Panc1 (cell line): ENCODE measurements at regions not wholly inside any gene's neighbourhood (a gene's known extent, or its start where the extent isn't known, plus 50 kb on each side); places are given as distances from the start of the nearest gene placed in this dataset.

Experiments
- ATAC-seq: fragments of 200-7000 bp; cut with Tn5 transposase; 2 replicates; pipeline ENCODE4 v1.9.1; 2020; ENCODE audit warnings: mild to moderate bottlenecking, moderate library complexity
- BruUV-seq: library from RNA; stranded (reverse); fragments of 400-500 nt; replicated peaks from 2 replicates; lab custom pipeline; 2021; lab: Mats Ljungman, UMichigan
- CTCF ChIA-PET: fragments of 300-600 bp; sonication (Branson Sonifier 250); formaldehyde crosslinking; loops from one replicate; lab custom pipeline; 2022; ENCODE audit warnings: antibody characterized with exemption; lab: Charles Lee
- POLR2A ChIA-PET: fragments of 300-600 bp; sonication (Branson Sonifier 250); formaldehyde crosslinking; loops from one replicate; lab custom pipeline; 2022; ENCODE audit warnings: antibody characterized with exemption; lab: Charles Lee
- DNase-seq: peaks from one replicate; pipeline ENCODE4 v3.0.0-alpha.2; 2010; ENCODE audit warnings: low read depth, low spot score
- H3K27ac ChIP-seq: 2 replicates; pipeline ENCODE4 v1.5.1; 2011; ENCODE audit warnings: mild to moderate bottlenecking, low read length, inconsistent platforms
- H3K27me3 ChIP-seq: fragments of 200-500 bp; sonication (Bioruptor generic); 2 replicates; pipeline ENCODE4 v1.6.0; 2014; ENCODE audit warnings: low read length, inconsistent platforms; ENCODE audit not compliant: control insufficient read depth, insufficient read depth
- H3K36me3 ChIP-seq: fragments of 200-500 bp; sonication (Bioruptor generic); 2 replicates; pipeline ENCODE4 v1.5.1; 2014; ENCODE audit warnings: inconsistent platforms, mild to moderate bottlenecking, low read length, moderate library complexity; ENCODE audit not compliant: control insufficient read depth, insufficient read depth
- H3K4me1 ChIP-seq: 2 replicates; pipeline ENCODE4 v1.5.1; 2011; ENCODE audit warnings: inconsistent platforms, mild to moderate bottlenecking, low read length, moderate library complexity; ENCODE audit not compliant: control insufficient read depth, insufficient read depth
- H3K4me3 ChIP-seq, 2 experiments: 2 replicates each; pipeline ENCODE4 v1.5.1; 2011 to 2012; ENCODE audit warnings: low read depth in 2 of 2, low read length in 2 of 2, mild to moderate bottlenecking in 2 of 2, inconsistent platforms in 1 of 2, moderate library complexity in 1 of 2
- H3K9me3 ChIP-seq: fragments of 200-500 bp; sonication (Bioruptor generic); 2 replicates; pipeline ENCODE4 v1.5.1; 2014; ENCODE audit warnings: low read depth, mild to moderate bottlenecking, inconsistent platforms, low read length, moderate library complexity; ENCODE audit not compliant: control insufficient read depth, insufficient read depth
- POLR2AphosphoS5 ChIP-seq: IDR thresholded peaks from 2 replicates; pipeline ENCODE4 v1.6.1; 2012; ENCODE audit warnings: mild to moderate bottlenecking, low read depth, low read length, moderate library complexity
- SIN3A ChIP-seq: IDR thresholded peaks from 2 replicates; pipeline ENCODE4 v1.6.1; 2012; ENCODE audit warnings: low read depth, mild to moderate bottlenecking, low read length, moderate library complexity, borderline replicate concordance; ENCODE audit not compliant: insufficient read depth
- TCF7L2 ChIP-seq: IDR thresholded peaks from 2 replicates; pipeline ENCODE4 v1.6.1; 2011; ENCODE audit warnings: mild to moderate bottlenecking, low read depth, low read length, inconsistent platforms
- in situ Hi-C: cut with HindIII; loops from 2 replicates; pipeline ENCODE4 v1.10.0; 2016; ENCODE audit warnings: low sequenced_read_pairs, low pct_unique_long_range_greater_than_20kb
- intact Hi-C: fragments of 100-400 bp; cut with micrococcal nuclease; formaldehyde crosslinking; loops from one replicate; pipeline ENCODE4 v1.10.0; 2022; ENCODE audit not compliant: unreplicated experiment
- TF ChIP-seq, protein P1 (sequence below), 2 experiments: IDR thresholded peaks; 2 replicates each; pipeline ENCODE4 v1.6.1; 2011 to 2012; ENCODE audit warnings: low read depth in 2 of 2, control low read depth in 1 of 2, low read length in 1 of 2, mild to moderate bottlenecking in 1 of 2, moderate library complexity in 1 of 2; ENCODE audit not compliant: insufficient read depth in 1 of 2
- TF ChIP-seq, protein P2 (sequence below): fragments of 450-650 bp; IDR thresholded peaks from 2 replicates; pipeline ENCODE4 v1.5.1; 2017; ENCODE audit warnings: mild to moderate bottlenecking

DNA sequence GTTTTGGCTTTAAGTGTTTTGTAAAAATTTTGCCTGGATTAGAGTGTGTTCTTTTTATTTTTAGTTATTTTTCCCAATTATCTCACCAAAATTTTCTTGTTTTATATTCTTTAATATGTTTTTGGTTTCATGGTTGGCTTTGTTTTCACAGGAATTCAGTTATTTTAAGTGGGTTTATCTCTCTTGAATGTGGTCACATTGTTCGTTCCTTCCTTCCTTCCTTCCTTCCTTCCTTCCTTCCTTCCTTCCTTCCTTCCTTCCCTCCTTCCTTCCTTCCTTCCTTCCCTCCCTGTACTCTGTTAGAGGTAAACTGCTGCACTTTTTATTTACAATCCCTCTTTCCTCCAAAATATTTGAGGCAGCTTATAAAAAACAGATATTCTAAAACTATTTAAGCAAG, 672.9 kb upstream of the CITED2 start:
- in situ Hi-C loops (no loop called here), intact Hi-C loops (no loop called here)
- ChIA-PET POLR2A (no interaction called here), CTCF (no interaction called here)
- H3K36me3 ChIP-seq: no peaks in the 10 kb centered on the region
- DNase-seq: no peak
- 0 out of 2 replicates have a peak overlapping the region, but pooled peaks have one; percentile 2 for H3K27ac ChIP-seq
- no TSS peak for BruUV-seq
- ATAC-seq: no peak
- no peak overlapping the region for H3K4me3 ChIP-seq
- H3K4me1 ChIP-seq: no peaks in the 10 kb centered on the region; the same call in 1 of the 2 replicates
- TF ChIP-seq, protein P1, sequence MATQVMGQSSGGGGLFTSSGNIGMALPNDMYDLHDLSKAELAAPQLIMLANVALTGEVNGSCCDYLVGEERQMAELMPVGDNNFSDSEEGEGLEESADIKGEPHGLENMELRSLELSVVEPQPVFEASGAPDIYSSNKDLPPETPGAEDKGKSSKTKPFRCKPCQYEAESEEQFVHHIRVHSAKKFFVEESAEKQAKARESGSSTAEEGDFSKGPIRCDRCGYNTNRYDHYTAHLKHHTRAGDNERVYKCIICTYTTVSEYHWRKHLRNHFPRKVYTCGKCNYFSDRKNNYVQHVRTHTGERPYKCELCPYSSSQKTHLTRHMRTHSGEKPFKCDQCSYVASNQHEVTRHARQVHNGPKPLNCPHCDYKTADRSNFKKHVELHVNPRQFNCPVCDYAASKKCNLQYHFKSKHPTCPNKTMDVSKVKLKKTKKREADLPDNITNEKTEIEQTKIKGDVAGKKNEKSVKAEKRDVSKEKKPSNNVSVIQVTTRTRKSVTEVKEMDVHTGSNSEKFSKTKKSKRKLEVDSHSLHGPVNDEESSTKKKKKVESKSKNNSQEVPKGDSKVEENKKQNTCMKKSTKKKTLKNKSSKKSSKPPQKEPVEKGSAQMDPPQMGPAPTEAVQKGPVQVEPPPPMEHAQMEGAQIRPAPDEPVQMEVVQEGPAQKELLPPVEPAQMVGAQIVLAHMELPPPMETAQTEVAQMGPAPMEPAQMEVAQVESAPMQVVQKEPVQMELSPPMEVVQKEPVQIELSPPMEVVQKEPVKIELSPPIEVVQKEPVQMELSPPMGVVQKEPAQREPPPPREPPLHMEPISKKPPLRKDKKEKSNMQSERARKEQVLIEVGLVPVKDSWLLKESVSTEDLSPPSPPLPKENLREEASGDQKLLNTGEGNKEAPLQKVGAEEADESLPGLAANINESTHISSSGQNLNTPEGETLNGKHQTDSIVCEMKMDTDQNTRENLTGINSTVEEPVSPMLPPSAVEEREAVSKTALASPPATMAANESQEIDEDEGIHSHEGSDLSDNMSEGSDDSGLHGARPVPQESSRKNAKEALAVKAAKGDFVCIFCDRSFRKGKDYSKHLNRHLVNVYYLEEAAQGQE (IDR thresholded peaks at IDR 0.05; ENCODE audit: insufficient read depth in 1 of 2, low read depth in 2 of 2, low read length in 1 of 2): no peak
- no peak for TF ChIP-seq POLR2AphosphoS5
- no peak for TF ChIP-seq SIN3A
- TF ChIP-seq, protein P2, sequence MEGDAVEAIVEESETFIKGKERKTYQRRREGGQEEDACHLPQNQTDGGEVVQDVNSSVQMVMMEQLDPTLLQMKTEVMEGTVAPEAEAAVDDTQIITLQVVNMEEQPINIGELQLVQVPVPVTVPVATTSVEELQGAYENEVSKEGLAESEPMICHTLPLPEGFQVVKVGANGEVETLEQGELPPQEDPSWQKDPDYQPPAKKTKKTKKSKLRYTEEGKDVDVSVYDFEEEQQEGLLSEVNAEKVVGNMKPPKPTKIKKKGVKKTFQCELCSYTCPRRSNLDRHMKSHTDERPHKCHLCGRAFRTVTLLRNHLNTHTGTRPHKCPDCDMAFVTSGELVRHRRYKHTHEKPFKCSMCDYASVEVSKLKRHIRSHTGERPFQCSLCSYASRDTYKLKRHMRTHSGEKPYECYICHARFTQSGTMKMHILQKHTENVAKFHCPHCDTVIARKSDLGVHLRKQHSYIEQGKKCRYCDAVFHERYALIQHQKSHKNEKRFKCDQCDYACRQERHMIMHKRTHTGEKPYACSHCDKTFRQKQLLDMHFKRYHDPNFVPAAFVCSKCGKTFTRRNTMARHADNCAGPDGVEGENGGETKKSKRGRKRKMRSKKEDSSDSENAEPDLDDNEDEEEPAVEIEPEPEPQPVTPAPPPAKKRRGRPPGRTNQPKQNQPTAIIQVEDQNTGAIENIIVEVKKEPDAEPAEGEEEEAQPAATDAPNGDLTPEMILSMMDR: no peak
- TF ChIP-seq TCF7L2: no peak
- H3K27me3 ChIP-seq: no peaks in the 10 kb centered on the region
- H3K9me3 ChIP-seq: no peaks in the 10 kb centered on the region

DNA sequence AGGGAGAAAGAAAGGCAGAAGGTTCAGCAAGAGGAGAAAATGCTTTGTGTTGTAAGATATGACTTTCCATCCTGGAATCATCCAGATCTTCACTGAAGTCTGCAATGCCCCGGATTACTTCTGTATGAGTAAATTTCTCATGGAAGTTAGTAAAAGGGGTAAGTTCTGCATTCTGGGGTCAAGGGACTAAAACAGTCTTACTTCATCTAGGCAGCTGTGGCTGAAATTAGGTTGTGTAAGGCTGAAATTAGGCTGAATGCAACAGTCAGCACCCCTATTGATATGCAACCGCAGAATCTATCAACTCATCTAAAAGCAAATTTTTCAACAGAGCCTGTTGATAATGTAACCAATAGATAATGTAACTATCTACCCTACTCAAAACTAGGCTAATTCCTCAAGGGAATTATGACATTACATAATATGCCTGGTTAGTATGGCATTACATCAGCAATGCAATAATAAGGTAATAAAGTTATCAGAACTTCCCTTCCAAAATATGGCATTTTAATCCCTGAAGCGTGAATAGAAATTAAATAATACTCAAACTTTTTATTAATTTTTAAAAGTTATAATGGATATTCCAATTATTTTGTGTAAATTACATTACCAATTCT, 671.7 kb upstream of the CITED2 start:
- intact Hi-C loops (no loop called here), in situ Hi-C loops (no loop called here)
- Histone ChIP-seq H3K27me3 (no peaks in the 10 kb centered on the region), H3K4me1 (no peaks in the 10 kb centered on the region; the same call in 1 of the 2 replicates), H3K4me3 (no peak overlapping the region), H3K9me3 (no peaks in the 10 kb centered on the region), H3K27ac (0 out of 2 replicates have a peak overlapping the region, but pooled peaks have one; percentile 44), H3K36me3 (no peaks in the 10 kb centered on the region)
- DNase-seq (no peak), ATAC-seq (no peak)
- CTCF ChIA-PET: no interaction called here
- no TSS peak for BruUV-seq
- POLR2A ChIA-PET: no interaction called here
- TF ChIP-seq, protein P1 (IDR thresholded peaks at IDR 0.05; ENCODE audit: insufficient read depth in 1 of 2, low read depth in 2 of 2, low read length in 1 of 2): no peak
- TF ChIP-seq SIN3A: no peak
- TF ChIP-seq POLR2AphosphoS5: no peak
- TF ChIP-seq, protein P2: no peak
- TF ChIP-seq TCF7L2: no peak
